ENCODE measurements at regions not wholly inside any gene's neighbourhood (a gene's known extent, or its start where the extent isn't known, plus 50 kb on each side); places are given as distances from the start of the nearest gene placed in this dataset.

DNA sequence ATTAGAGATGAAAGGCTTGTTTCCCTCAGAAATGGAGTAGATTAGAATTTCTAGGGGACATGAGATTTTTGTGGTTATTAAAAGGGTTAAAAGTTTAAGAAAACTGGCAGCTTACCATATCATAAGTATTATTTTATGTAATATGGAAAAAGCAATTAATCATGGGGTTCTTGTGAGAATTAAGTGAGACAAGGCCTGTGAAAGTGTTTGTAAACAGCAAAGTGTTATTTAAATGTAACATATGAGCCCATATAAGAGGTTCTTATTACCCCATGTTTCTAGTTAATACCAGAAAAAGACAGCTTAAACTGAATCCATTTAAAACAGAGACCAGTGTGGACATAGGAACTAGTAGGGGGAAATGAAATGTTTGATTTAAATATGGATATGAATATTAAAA is 241.1 kb upstream of the PIK3R1 start:
- no peaks in the 10 kb centered on the region for H3K9me3 ChIP-seq (ENCODE audit: control insufficient read depth, low read depth, low read length)
- no peak overlapping the region for H3K27ac ChIP-seq (ENCODE audit: low read length)
- H3K4me1 ChIP-seq (ENCODE audit: control insufficient read depth, insufficient read depth, low read length), result peaks cover 15% of the 10 kb centered on the region
- no peak overlapping the region for H3K4me3 ChIP-seq (ENCODE audit: low read length)
- DNase-seq, result no peak
- no peaks in the 10 kb centered on the region for H3K27me3 ChIP-seq (ENCODE audit: control insufficient read depth, insufficient read depth, low read length)
- H3K36me3 ChIP-seq (ENCODE audit: control insufficient read depth, insufficient read depth, low read length), result no peaks in the 10 kb centered on the region

DNA sequence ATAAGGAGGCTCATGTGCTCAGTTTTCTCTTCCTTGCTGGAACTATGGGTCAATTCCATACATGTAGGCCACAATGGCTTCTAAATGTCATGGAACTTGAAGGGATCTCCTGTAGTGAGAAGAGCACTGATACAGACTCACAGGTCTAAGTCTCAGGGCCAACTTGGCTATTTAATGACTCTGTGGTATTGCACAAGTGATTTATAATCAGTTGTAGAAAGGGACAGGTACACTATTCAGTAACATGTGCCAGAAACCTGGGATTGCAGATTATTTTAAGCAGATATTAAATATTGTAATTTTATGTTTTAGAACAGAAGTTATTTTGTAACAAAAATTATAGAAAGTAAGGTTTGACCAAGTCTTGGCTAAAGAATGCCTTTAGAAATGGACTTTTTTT is 241.5 kb upstream of the PIK3R1 start:
- H3K9me3 ChIP-seq (ENCODE audit: control insufficient read depth, low read depth, low read length), result no peaks in the 10 kb centered on the region
- H3K36me3 ChIP-seq (ENCODE audit: control insufficient read depth, insufficient read depth, low read length), result no peaks in the 10 kb centered on the region

DNA sequence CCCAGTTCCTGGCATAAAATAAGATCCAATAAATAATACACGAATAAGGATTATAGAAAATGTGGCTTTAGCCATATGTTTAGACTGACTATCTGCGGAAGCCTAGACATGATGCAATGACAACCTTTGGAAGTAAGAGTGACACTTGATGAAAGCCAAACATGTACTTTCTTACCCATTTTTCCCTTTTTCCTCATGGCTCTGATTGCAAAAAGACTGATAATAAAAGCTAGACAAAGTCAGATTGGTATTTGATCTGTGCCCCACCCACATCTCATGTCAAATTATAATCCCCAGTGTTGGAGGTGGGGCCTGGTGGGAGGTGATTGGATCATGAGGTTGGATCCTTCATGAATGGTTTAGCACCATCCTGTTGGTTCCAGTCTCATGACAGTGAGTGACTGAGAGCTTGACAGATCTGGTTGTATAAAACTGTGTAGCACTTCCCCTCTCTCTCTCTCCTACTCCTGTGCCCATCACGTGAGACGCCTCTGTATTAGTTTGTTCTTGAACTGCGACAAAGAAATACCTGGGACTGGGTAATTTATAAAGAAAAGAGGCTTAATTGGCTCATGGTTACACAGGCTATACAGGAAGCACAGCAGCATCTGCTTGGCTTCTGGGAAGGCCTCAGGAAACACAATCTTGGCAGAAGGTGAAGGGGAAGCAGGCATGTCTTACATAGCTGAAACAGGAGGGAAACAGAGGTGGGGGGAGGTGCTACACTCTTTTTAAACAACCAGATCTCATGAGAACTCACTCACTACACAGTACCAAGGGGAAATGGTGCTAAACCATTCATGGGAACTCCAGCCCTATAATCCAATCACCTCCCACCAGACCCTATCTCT is 243.4 kb upstream of the PIK3R1 start:
- peak in 1 of 2 donors; percentile 45 for DNase-seq
- Histone ChIP-seq H3K4me1 (ENCODE audit: control insufficient read depth, insufficient read depth, low read length) (peaks cover 15% of the 10 kb centered on the region), H3K27ac (ENCODE audit: low read length) (no peak overlapping the region), H3K27me3 (ENCODE audit: control insufficient read depth, insufficient read depth, low read length) (no peaks in the 10 kb centered on the region), H3K4me3 (ENCODE audit: low read length) (no peak overlapping the region), H3K36me3 (ENCODE audit: control insufficient read depth, insufficient read depth, low read length) (no peaks in the 10 kb centered on the region), H3K9me3 (ENCODE audit: control insufficient read depth, low read depth, low read length) (no peaks in the 10 kb centered on the region)
- 50% methylated on average over 1 of the region's 5 CpGs for WGBS (ENCODE audit: insufficient coverage, low lambda C conversion rate)

More for the DNA sequence above, 241.5 kb upstream of the PIK3R1 start:
- Histone ChIP-seq H3K27me3 (ENCODE audit: control insufficient read depth, insufficient read depth, low read length) (no peaks in the 10 kb centered on the region), H3K4me3 (ENCODE audit: low read length) (no peak overlapping the region), H3K27ac (ENCODE audit: low read length) (no peak overlapping the region), H3K4me1 (ENCODE audit: control insufficient read depth, insufficient read depth, low read length) (peaks cover 15% of the 10 kb centered on the region)
- peak; percentile 32 to 56 for DNase-seq

DNA sequence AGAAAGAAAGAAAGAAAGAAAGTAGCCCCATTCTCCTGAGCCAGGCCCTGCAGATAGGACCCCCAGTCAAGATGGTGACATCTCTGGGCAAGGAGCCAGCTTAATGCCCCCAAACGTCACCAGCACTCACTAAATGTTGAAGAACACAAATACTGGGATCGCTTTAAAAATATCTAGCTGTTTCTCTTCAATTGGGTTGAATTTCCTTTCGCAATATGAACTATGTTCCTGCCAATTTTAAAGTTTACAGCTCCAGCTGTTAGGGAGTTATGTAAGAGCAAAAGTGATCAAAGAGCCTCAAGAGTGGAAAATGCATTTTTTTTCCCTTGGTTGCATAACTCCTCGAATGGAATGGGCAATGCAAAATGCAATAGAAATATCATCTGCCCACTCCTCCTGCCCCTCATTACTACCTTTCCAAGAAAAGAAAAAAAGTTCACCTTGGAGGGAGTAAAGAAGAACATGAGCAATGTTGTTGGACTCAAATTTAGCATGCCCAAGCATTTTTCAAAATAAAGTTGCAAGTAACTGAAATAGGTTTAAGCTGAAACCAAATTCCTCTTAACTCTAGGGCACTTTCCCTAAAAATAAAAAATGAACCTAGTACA is 244.2 kb upstream of the PIK3R1 start:
- H3K4me3 ChIP-seq (ENCODE audit: low read length), result no peak overlapping the region
- WGBS (ENCODE audit: insufficient coverage, low lambda C conversion rate), result 11% methylated on average over 1 of the region's 4 CpGs
- H3K9me3 ChIP-seq (ENCODE audit: control insufficient read depth, low read depth, low read length), result no peaks in the 10 kb centered on the region
- no peak overlapping the region for H3K27ac ChIP-seq (ENCODE audit: low read length)
- DNase-seq, result peak; percentile 54 to 82
- H3K36me3 ChIP-seq (ENCODE audit: control insufficient read depth, insufficient read depth, low read length), result no peaks in the 10 kb centered on the region
- H3K27me3 ChIP-seq (ENCODE audit: control insufficient read depth, insufficient read depth, low read length), result no peaks in the 10 kb centered on the region
- peaks cover 18% of the 10 kb centered on the region for H3K4me1 ChIP-seq (ENCODE audit: control insufficient read depth, insufficient read depth, low read length)

DNA sequence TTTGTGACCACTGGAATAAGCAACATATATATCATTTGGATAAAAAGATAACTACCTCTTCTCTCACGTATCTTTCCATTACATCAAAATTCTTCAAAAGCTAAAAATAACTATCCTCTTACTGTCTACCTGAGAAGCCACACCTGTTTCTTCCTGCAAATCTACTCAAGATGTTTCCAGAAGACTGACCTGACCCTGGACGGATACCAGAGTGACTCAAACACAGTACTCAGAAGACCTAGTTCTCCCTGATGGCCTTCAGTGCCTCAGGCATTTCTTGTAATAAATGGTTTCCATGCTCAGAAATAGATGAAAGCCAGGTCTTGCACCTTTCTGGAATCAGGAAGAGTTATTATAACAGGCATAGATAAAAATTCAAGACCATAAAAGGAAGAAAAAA is 245.9 kb upstream of the PIK3R1 start:
- H3K4me3 ChIP-seq (ENCODE audit: low read length), result no peak overlapping the region
- H3K27me3 ChIP-seq (ENCODE audit: control insufficient read depth, insufficient read depth, low read length), result no peaks in the 10 kb centered on the region
- no peaks in the 10 kb centered on the region for H3K9me3 ChIP-seq (ENCODE audit: control insufficient read depth, low read depth, low read length)
- H3K36me3 ChIP-seq (ENCODE audit: control insufficient read depth, insufficient read depth, low read length), result no peaks in the 10 kb centered on the region
- H3K4me1 ChIP-seq (ENCODE audit: control insufficient read depth, insufficient read depth, low read length), result peaks cover 18% of the 10 kb centered on the region
- no peak for DNase-seq
- no peak overlapping the region for H3K27ac ChIP-seq (ENCODE audit: low read length)
- 60% methylated on average over 1 of the region's 2 CpGs for WGBS (ENCODE audit: insufficient coverage, low lambda C conversion rate)

DNA sequence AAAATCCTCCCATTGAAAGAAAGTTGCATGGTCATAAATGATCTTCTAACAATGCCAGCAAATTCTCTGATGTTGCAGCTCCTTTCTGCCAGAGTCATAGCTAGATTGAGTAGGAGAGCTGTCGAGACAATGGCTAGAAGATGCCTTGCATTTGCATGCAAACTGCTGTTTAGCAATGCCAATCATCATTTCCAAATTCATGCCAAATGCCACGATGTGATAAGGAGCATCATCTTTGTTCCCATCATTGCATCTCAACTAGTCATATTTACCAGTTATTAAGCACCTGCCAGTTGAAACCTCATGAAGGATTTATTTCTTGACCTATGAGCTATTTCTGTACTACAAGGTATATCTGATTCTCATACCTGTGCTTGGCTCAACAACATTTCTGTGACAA is 246.4 kb upstream of the PIK3R1 start:
- H3K36me3 ChIP-seq (ENCODE audit: control insufficient read depth, insufficient read depth, low read length), result no peaks in the 10 kb centered on the region
- no peak overlapping the region for H3K27ac ChIP-seq (ENCODE audit: low read length)
- H3K9me3 ChIP-seq (ENCODE audit: control insufficient read depth, low read depth, low read length), result no peaks in the 10 kb centered on the region
- no peaks in the 10 kb centered on the region for H3K27me3 ChIP-seq (ENCODE audit: control insufficient read depth, insufficient read depth, low read length)
- peaks cover 21% of the 10 kb centered on the region for H3K4me1 ChIP-seq (ENCODE audit: control insufficient read depth, insufficient read depth, low read length)
- no CpG with 5 or more reads among the region's 2 CpGs for WGBS (ENCODE audit: insufficient coverage, low lambda C conversion rate)
- no peak overlapping the region for H3K4me3 ChIP-seq (ENCODE audit: low read length)
- no peak for DNase-seq

DNA sequence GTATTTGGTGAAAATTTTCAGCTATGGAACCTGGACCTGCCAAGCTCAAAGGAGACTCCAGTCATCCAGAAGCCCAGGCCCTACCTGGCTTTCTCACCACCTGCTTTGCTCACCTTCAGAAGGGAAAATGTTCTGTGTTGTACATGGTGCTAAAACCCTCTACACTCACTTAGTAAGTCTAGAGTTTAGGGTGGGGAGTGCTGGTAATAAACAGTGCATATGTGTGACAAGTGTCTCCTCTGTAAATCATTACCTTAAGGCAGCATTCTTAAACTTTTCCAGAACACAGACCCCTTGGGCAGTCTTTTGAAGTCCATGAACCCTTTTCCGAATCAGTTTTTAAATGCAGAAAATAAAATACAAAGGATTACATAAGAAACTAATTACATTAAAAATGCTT is 248.8 kb upstream of the PIK3R1 start:
- Histone ChIP-seq H3K4me3 (ENCODE audit: low read length) (no peak overlapping the region), H3K27me3 (ENCODE audit: control insufficient read depth, insufficient read depth, low read length) (no peaks in the 10 kb centered on the region), H3K9me3 (ENCODE audit: control insufficient read depth, low read depth, low read length) (no peaks in the 10 kb centered on the region), H3K4me1 (ENCODE audit: control insufficient read depth, insufficient read depth, low read length) (peaks cover 18% of the 10 kb centered on the region), H3K36me3 (ENCODE audit: control insufficient read depth, insufficient read depth, low read length) (no peaks in the 10 kb centered on the region), H3K27ac (ENCODE audit: low read length) (no peak overlapping the region)
- 33% methylated on average over 1 of the region's 1 CpG for WGBS (ENCODE audit: insufficient coverage, low lambda C conversion rate)
- peak in 1 of 2 donors; percentile 21 for DNase-seq

DNA sequence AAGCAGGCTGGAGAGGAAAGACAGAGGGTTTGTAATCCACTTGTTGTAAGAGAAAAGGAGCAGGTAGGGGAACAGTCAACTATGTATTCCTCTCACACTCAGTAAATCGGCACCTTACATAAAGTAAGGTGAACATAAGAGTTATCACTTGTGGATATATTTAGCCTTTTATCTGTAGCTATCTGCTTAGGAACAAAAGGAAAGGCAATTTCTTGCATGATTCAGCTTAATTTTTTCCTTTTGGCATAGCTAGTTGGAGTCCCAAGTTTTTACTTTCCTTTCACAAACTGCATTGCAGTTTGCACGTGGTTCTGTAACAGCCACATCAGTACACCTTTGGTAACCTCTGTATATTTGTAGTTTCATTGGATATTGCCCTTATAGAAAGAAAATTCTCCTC is 250.9 kb upstream of the PIK3R1 start:
- no peak overlapping the region for H3K4me3 ChIP-seq (ENCODE audit: low read length)
- no peaks in the 10 kb centered on the region for H3K9me3 ChIP-seq (ENCODE audit: control insufficient read depth, low read depth, low read length)
- DNase-seq, result peak in 1 of 2 donors; percentile 33
- no peak overlapping the region for H3K27ac ChIP-seq (ENCODE audit: low read length)
- no peaks in the 10 kb centered on the region for H3K27me3 ChIP-seq (ENCODE audit: control insufficient read depth, insufficient read depth, low read length)
- peaks cover 10% of the 10 kb centered on the region for H3K4me1 ChIP-seq (ENCODE audit: control insufficient read depth, insufficient read depth, low read length)
- no peaks in the 10 kb centered on the region for H3K36me3 ChIP-seq (ENCODE audit: control insufficient read depth, insufficient read depth, low read length)
- 40% methylated on average over 1 of the region's 2 CpGs for WGBS (ENCODE audit: insufficient coverage, low lambda C conversion rate)

DNA sequence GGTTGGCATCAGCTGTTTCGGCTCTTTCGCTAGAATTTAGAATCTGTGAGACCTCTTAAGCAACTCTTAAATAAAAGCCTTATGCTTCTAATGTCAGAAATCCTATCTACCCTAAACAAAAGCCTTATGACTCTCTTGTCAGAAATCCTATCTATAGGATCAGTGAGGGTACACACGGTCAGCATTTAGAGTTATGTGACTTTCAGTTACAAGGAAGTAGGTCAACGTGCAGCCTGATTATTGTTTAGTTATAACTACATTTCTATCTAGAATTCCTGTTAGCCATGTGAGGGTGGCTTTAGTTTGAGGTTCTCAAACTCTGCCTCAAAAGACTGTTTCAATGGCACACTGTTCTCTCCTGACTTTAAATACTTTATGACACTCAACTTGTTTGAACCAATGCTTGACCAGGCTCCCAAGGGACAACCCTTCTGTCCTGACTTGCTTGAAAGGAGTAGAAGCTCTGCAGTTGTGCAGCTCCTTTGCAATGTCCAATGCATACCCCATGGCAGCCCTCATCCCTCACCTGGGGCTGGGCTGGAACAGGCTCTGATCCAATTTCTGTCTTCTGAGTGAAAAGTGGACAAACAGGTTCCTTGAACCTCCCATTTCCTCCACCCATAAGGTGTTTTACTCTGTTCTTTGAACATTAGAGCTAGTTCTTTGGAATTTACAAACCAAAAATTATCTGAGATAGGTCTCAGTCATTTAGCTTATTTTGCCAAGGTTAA is 251.6 kb upstream of the PIK3R1 start:
- no peak overlapping the region for H3K27ac ChIP-seq (ENCODE audit: low read length)
- DNase-seq, result peak in 1 of 2 donors; percentile 34
- no peaks in the 10 kb centered on the region for H3K36me3 ChIP-seq (ENCODE audit: control insufficient read depth, insufficient read depth, low read length)
- H3K4me1 ChIP-seq (ENCODE audit: control insufficient read depth, insufficient read depth, low read length), result peaks cover 10% of the 10 kb centered on the region
- WGBS (ENCODE audit: insufficient coverage, low lambda C conversion rate), result 100% methylated on average over 2 of the region's 4 CpGs
- H3K9me3 ChIP-seq (ENCODE audit: control insufficient read depth, low read depth, low read length), result no peaks in the 10 kb centered on the region
- H3K4me3 ChIP-seq (ENCODE audit: low read length), result no peak overlapping the region
- H3K27me3 ChIP-seq (ENCODE audit: control insufficient read depth, insufficient read depth, low read length), result no peaks in the 10 kb centered on the region

DNA sequence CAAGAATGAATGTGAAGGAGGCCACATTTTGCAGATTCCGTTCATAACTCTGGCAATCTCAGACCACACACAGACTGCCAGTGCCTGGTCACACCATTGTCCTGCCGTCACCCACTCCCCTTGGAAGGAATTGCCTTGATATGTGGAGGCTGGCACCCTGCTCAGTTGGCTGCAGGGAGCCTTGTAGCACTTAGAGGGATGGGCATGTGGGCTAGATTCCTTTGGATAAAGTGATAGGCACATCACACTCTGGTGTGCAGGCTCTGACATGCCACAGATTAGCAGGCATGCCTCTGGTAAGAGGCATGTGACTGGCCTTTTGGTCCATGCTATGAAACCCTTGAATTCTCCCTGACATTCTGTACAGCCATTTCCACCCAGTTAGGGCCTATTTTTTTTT is 254.6 kb upstream of the PIK3R1 start:
- WGBS (ENCODE audit: insufficient coverage, low lambda C conversion rate), result no CpG with 5 or more reads among the region's 2 CpGs
- no peak for DNase-seq
- no peak overlapping the region for H3K27ac ChIP-seq (ENCODE audit: low read length)
- H3K4me1 ChIP-seq (ENCODE audit: control insufficient read depth, insufficient read depth, low read length), result peaks cover 6% of the 10 kb centered on the region
- no peak overlapping the region for H3K4me3 ChIP-seq (ENCODE audit: low read length)
- no peaks in the 10 kb centered on the region for H3K27me3 ChIP-seq (ENCODE audit: control insufficient read depth, insufficient read depth, low read length)
- no peaks in the 10 kb centered on the region for H3K9me3 ChIP-seq (ENCODE audit: control insufficient read depth, low read depth, low read length)
- no peaks in the 10 kb centered on the region for H3K36me3 ChIP-seq (ENCODE audit: control insufficient read depth, insufficient read depth, low read length)

Data from large intestine (tissue), 3 donors.